HG02763 (cell line): ENCODE measurements at regions not wholly inside any gene's neighbourhood (a gene's known extent, or its start where the extent isn't known, plus 50 kb on each side); places are given as distances from the start of the nearest gene placed in this dataset.

Experiments used
- ATAC-seq: cut with Tn5 transposase; IDR thresholded peaks from one replicate; pipeline ENCODE4 v1.9.1; 2021; ENCODE audit warnings: mild to moderate bottlenecking, moderate library complexity; ENCODE audit not compliant: unreplicated experiment

- no peak for ATAC-seq
Measured at GRCh38 chr2:4455486-4456155, 752.2 kb downstream of the DCDC2C start.

- no peak for ATAC-seq
Measured at GRCh38 chr2:4464634-4465266, 761.4 kb downstream of the DCDC2C start.

- no peak for ATAC-seq
Measured at GRCh38 chr2:4465671-4466070, 762.3 kb downstream of the DCDC2C start.

GRCh38 chr2:4475618-4476017 is 772.2 kb downstream of the DCDC2C start:
- ATAC-seq, result no peak

GRCh38 chr2:4483050-4483449 is 779.7 kb downstream of the DCDC2C start:
- ATAC-seq, result no peak

- ATAC-seq, result no peak
Measured at GRCh38 chr2:4486971-4487370, 783.6 kb downstream of the DCDC2C start.

GRCh38 chr2:4499316-4500030 is 796.1 kb downstream of the DCDC2C start:
- no peak for ATAC-seq

- ATAC-seq, result no peak
Measured at GRCh38 chr2:4501525-4501924, 798.1 kb downstream of the DCDC2C start.

GRCh38 chr2:4502230-4502843 is 799.0 kb downstream of the DCDC2C start:
- ATAC-seq, result no peak

GRCh38 chr2:4507661-4508060 is 804.3 kb downstream of the DCDC2C start:
- no peak for ATAC-seq

- no peak for ATAC-seq
Measured at GRCh38 chr2:4515871-4516761, 812.7 kb downstream of the DCDC2C start.

GRCh38 chr2:4518596-4518995 is 815.2 kb downstream of the DCDC2C start:
- no peak for ATAC-seq

- ATAC-seq, result no peak
Measured at GRCh38 chr2:4522498-4523421, 819.4 kb downstream of the DCDC2C start.

- ATAC-seq, result no peak
Measured at GRCh38 chr2:4527416-4527815, 824.0 kb downstream of the DCDC2C start.

- ATAC-seq, result no peak
Measured at GRCh38 chr2:4528246-4528645, 824.9 kb downstream of the DCDC2C start.

- no peak for ATAC-seq
Measured at GRCh38 chr2:4528773-4529172, 825.4 kb downstream of the DCDC2C start.

GRCh38 chr2:4529738-4530137 is 826.4 kb downstream of the DCDC2C start:
- ATAC-seq, result no peak

- no peak for ATAC-seq
Measured at GRCh38 chr2:4530231-4530630, 826.9 kb downstream of the DCDC2C start.

GRCh38 chr2:4533806-4534205 is 830.4 kb downstream of the DCDC2C start:
- ATAC-seq, result no peak

GRCh38 chr2:4539121-4539520 is 835.7 kb downstream of the DCDC2C start:
- no peak for ATAC-seq
